ENCODE measurements at regions not wholly inside any gene's neighbourhood (a gene's known extent, or its start where the extent isn't known, plus 50 kb on each side); places are given as distances from the start of the nearest gene placed in this dataset.

GRCh38 chr2:224259831-224260230, 142.1 kb downstream of the FAM124B start:
- H3K27me3 ChIP-seq = no peaks in the 10 kb centered on the region
- no peaks in the 10 kb centered on the region for H3K9me3 ChIP-seq
- TF ChIP-seq, protein P1, sequence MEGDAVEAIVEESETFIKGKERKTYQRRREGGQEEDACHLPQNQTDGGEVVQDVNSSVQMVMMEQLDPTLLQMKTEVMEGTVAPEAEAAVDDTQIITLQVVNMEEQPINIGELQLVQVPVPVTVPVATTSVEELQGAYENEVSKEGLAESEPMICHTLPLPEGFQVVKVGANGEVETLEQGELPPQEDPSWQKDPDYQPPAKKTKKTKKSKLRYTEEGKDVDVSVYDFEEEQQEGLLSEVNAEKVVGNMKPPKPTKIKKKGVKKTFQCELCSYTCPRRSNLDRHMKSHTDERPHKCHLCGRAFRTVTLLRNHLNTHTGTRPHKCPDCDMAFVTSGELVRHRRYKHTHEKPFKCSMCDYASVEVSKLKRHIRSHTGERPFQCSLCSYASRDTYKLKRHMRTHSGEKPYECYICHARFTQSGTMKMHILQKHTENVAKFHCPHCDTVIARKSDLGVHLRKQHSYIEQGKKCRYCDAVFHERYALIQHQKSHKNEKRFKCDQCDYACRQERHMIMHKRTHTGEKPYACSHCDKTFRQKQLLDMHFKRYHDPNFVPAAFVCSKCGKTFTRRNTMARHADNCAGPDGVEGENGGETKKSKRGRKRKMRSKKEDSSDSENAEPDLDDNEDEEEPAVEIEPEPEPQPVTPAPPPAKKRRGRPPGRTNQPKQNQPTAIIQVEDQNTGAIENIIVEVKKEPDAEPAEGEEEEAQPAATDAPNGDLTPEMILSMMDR (IDR thresholded peaks at IDR 0.05) = no peak
- TF ChIP-seq POLR2AphosphoS5 (IDR thresholded peaks at IDR 0.05) (no peak), EP300 (IDR thresholded peaks at IDR 0.05) (no peak), POLR2A (IDR thresholded peaks at IDR 0.05) (no peak)
- DNase-seq (ENCODE audit: low spot score in 2 of 2) = no peak
- WGBS = 85% methylated on average over 6 of the region's 6 CpGs
- H3K27ac ChIP-seq = no peak overlapping the region
- no peaks in the 10 kb centered on the region for H3K4me1 ChIP-seq
- no peak overlapping the region for H3K4me3 ChIP-seq
- no peaks in the 10 kb centered on the region for H3K36me3 ChIP-seq

- TF ChIP-seq EP300 (IDR thresholded peaks at IDR 0.05) = no peak
- TF ChIP-seq POLR2AphosphoS5 (IDR thresholded peaks at IDR 0.05) = no peak
- TF ChIP-seq, protein P1 (IDR thresholded peaks at IDR 0.05) = no peak
- no peak for TF ChIP-seq POLR2A (IDR thresholded peaks at IDR 0.05)
- Histone ChIP-seq H3K9me3 (no peaks in the 10 kb centered on the region), H3K4me1 (no peaks in the 10 kb centered on the region), H3K27me3 (no peaks in the 10 kb centered on the region), H3K4me3 (no peak overlapping the region), H3K27ac (no peak overlapping the region), H3K36me3 (no peaks in the 10 kb centered on the region)
- DNase-seq (ENCODE audit: low spot score in 2 of 2) = no peak
- WGBS = 81% methylated on average over 2 of the region's 2 CpGs
Measured at GRCh38 chr2:224258059-224258458, 143.8 kb downstream of the FAM124B start.

DNA sequence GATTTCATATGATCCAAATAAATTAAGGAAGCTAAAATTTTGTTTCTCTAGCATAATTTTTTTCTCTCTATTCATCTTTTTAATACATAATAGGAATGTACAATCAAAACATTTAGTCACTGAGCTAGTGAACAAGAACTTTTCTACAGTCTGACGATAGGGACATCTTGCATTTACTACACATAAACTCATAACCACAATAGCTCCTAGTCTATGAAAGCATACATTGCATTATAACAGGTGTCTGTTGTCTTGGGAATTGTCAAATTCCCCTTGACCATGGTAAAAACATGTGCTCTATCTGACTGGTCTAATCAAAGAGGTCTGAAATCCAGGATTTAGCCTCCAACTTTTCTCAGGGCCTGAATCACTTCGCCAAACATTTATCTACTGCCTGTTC, 144.8 kb downstream of the FAM124B start:
- H3K4me1 ChIP-seq = no peaks in the 10 kb centered on the region
- H3K4me3 ChIP-seq = no peak overlapping the region
- no peak for DNase-seq (ENCODE audit: low spot score in 2 of 2)
- no peak overlapping the region for H3K27ac ChIP-seq
- H3K27me3 ChIP-seq = no peaks in the 10 kb centered on the region
- H3K9me3 ChIP-seq = no peaks in the 10 kb centered on the region
- TF ChIP-seq EP300 (IDR thresholded peaks at IDR 0.05) (no peak), POLR2AphosphoS5 (IDR thresholded peaks at IDR 0.05) (no peak), POLR2A (IDR thresholded peaks at IDR 0.05) (no peak)
- TF ChIP-seq, protein P1 (IDR thresholded peaks at IDR 0.05) = no peak
- H3K36me3 ChIP-seq = no peaks in the 10 kb centered on the region
- 77% methylated on average over 2 of the region's 2 CpGs for WGBS

GRCh38 chr2:224253464-224253863, 148.4 kb downstream of the FAM124B start:
- Histone ChIP-seq H3K4me3 (no peak overlapping the region), H3K27ac (no peak overlapping the region), H3K36me3 (no peaks in the 10 kb centered on the region), H3K27me3 (no peaks in the 10 kb centered on the region), H3K9me3 (no peaks in the 10 kb centered on the region), H3K4me1 (no peaks in the 10 kb centered on the region)
- DNase-seq (ENCODE audit: low spot score in 2 of 2) = no peak
- 100% methylated on average over 1 of the region's 1 CpG for WGBS
- no peak for TF ChIP-seq EP300 (IDR thresholded peaks at IDR 0.05)
- TF ChIP-seq POLR2A (IDR thresholded peaks at IDR 0.05) = no peak
- TF ChIP-seq, protein P1 (IDR thresholded peaks at IDR 0.05) = no peak
- TF ChIP-seq POLR2AphosphoS5 (IDR thresholded peaks at IDR 0.05) = no peak

- TF ChIP-seq POLR2A (IDR thresholded peaks at IDR 0.05) = no peak
- TF ChIP-seq POLR2AphosphoS5 (IDR thresholded peaks at IDR 0.05) = no peak
- TF ChIP-seq EP300 (IDR thresholded peaks at IDR 0.05) = no peak
- TF ChIP-seq, protein P1 (IDR thresholded peaks at IDR 0.05) = no peak
- no peak for DNase-seq (ENCODE audit: low spot score in 2 of 2)
- no peaks in the 10 kb centered on the region for H3K27me3 ChIP-seq
- H3K4me3 ChIP-seq = no peak overlapping the region
- H3K36me3 ChIP-seq = no peaks in the 10 kb centered on the region
- H3K27ac ChIP-seq = no peak overlapping the region
- no peaks in the 10 kb centered on the region for H3K9me3 ChIP-seq
- H3K4me1 ChIP-seq = no peaks in the 10 kb centered on the region
Measured at GRCh38 chr2:224252631-224253030, 149.3 kb downstream of the FAM124B start.

All from suprapubic skin (tissue), 4 donors.